Esophagus muscularis mucosa (tissue), 4 donors: ENCODE measurements at regions not wholly inside any gene's neighbourhood (a gene's known extent, or its start where the extent isn't known, plus 50 kb on each side); places are given as distances from the start of the nearest gene placed in this dataset.

Experiments
- EP300 ChIP-seq: sonication (generic); formaldehyde crosslinking; IDR thresholded peaks from one replicate; pipeline ENCODE4 v1.6.1; 2017; ENCODE audit warnings: antibody characterized with exemption
- POLR2A ChIP-seq: fragments of 450-650 bp; IDR thresholded peaks from one replicate; pipeline ENCODE4 v1.6.1; 2017; ENCODE audit warnings: antibody characterized with exemption, moderate library complexity, mild to moderate bottlenecking, low read depth
- POLR2AphosphoS5 ChIP-seq, 2 donors: sonication (generic); formaldehyde crosslinking; IDR thresholded peaks; one replicate each; pipeline ENCODE4 v1.6.1; 2017; ENCODE audit warnings: antibody characterized with exemption in 2 of 2
- TF ChIP-seq, protein P1 (sequence below), 3 experiments: fragments of 200-600 bp in 2 of 3; fragments of 450-650 bp in 1 of 3; sonication (generic) in 2 of 3; IDR thresholded peaks; one replicate each; pipeline ENCODE4 v1.5.1; 2017 to 2019; ENCODE audit warnings: antibody characterized with exemption in 3 of 3, mild to moderate bottlenecking in 2 of 3, moderate library complexity in 1 of 3

- TF ChIP-seq, protein P1, sequence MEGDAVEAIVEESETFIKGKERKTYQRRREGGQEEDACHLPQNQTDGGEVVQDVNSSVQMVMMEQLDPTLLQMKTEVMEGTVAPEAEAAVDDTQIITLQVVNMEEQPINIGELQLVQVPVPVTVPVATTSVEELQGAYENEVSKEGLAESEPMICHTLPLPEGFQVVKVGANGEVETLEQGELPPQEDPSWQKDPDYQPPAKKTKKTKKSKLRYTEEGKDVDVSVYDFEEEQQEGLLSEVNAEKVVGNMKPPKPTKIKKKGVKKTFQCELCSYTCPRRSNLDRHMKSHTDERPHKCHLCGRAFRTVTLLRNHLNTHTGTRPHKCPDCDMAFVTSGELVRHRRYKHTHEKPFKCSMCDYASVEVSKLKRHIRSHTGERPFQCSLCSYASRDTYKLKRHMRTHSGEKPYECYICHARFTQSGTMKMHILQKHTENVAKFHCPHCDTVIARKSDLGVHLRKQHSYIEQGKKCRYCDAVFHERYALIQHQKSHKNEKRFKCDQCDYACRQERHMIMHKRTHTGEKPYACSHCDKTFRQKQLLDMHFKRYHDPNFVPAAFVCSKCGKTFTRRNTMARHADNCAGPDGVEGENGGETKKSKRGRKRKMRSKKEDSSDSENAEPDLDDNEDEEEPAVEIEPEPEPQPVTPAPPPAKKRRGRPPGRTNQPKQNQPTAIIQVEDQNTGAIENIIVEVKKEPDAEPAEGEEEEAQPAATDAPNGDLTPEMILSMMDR (IDR thresholded peaks at IDR 0.05): no peak
- no peak for TF ChIP-seq EP300
- TF ChIP-seq POLR2A: no peak
- no peak for TF ChIP-seq POLR2AphosphoS5 (IDR thresholded peaks at IDR 0.05)
Measured at GRCh38 chr6:11295969-11296368, 63.5 kb upstream of the NEDD9 start.
